ENCODE measurements at regions not wholly inside any gene's neighbourhood (a gene's known extent, or its start where the extent isn't known, plus 50 kb on each side); places are given as distances from the start of the nearest gene placed in this dataset.
A peak's percentile ranks its signal among the peaks of the same experiment; 100 is the strongest.
"Not testable (repeated sequence)": the region's sequence is repeated elsewhere in the genome, so short reads cannot be mapped to it uniquely, and the experiment has no call there.

GRCh38 chr18:44579028-44579702, 101.5 kb upstream of the SETBP1 start:
- no peak for ATAC-seq (ENCODE audit: low FRiP score)
- no peak for DNase-seq (ENCODE audit: low spot score)
- no peak for TF ChIP-seq CTCF (IDR thresholded peaks at IDR 0.05)

GRCh38 chr18:44579745-44580144, 100.9 kb upstream of the SETBP1 start:
- no peak for TF ChIP-seq CTCF (IDR thresholded peaks at IDR 0.05)
- DNase-seq (ENCODE audit: low spot score), result no peak
- ATAC-seq (ENCODE audit: low FRiP score), result no peak

GRCh38 chr18:44580159-44580558, 100.5 kb upstream of the SETBP1 start:
- DNase-seq (ENCODE audit: low spot score) (no peak), ATAC-seq (ENCODE audit: low FRiP score) (no peak)
- TF ChIP-seq CTCF (IDR thresholded peaks at IDR 0.05), result no peak

GRCh38 chr18:44580782-44581181, 99.9 kb upstream of the SETBP1 start:
- ATAC-seq (ENCODE audit: low FRiP score); DNase-seq (ENCODE audit: low spot score): not testable (repeated sequence)

GRCh38 chr18:44582456-44582855, 98.2 kb upstream of the SETBP1 start:
- ATAC-seq (ENCODE audit: low FRiP score), result no peak
- no peak for TF ChIP-seq CTCF (IDR thresholded peaks at IDR 0.05)
- DNase-seq (ENCODE audit: low spot score), result no peak

- no peak for ATAC-seq (ENCODE audit: low FRiP score)
- no peak for TF ChIP-seq CTCF (IDR thresholded peaks at IDR 0.05)
- no peak for DNase-seq (ENCODE audit: low spot score)
These were observed 95.8 kb upstream of the SETBP1 start for GRCh38 chr18:44584900-44585299.

GRCh38 chr18:44586782-44587524, 93.7 kb upstream of the SETBP1 start:
- no peak for DNase-seq (ENCODE audit: low spot score)
- no peak for TF ChIP-seq CTCF (IDR thresholded peaks at IDR 0.05)

More at GRCh38 chr18:44586782-44587524, 93.7 kb upstream of the SETBP1 start:
- ATAC-seq (ENCODE audit: low FRiP score), result peak; percentile 38

Measured in omental fat pad (tissue), 3 donors.